PC-9 (cell line): ENCODE measurements at regions not wholly inside any gene's neighbourhood (a gene's known extent, or its start where the extent isn't known, plus 50 kb on each side); places are given as distances from the start of the nearest gene placed in this dataset.

Source experiments
- BruUV-seq: library from RNA; stranded (reverse); fragments of 400-500 nt; replicated peaks from 2 replicates; lab custom pipeline; 2021; lab: Mats Ljungman, UMichigan
- CTCF ChIA-PET: fragments of 300-600 bp; sonication (Branson Sonifier 250); formaldehyde crosslinking; loops from one replicate; lab custom pipeline; 2022; ENCODE audit warnings: antibody characterized with exemption; lab: Charles Lee
- POLR2A ChIA-PET: fragments of 300-600 bp; sonication (Branson Sonifier 250); formaldehyde crosslinking; loops from one replicate; lab custom pipeline; 2022; ENCODE audit warnings: antibody characterized with exemption; ENCODE audit not compliant: unreplicated experiment; lab: Charles Lee
- DNase-seq, 2 experiments: peaks; one replicate each; pipeline versions ENCODE4 v3.0.0 to v3.0.0-alpha.2; 2015 to 2022; ENCODE audit warnings: mixed read lengths in 1 of 2
- H2AFZ ChIP-seq: fragments of 200-600 bp; sonication (generic); 2 replicates; pipeline ENCODE4 v1.8.1; 2017; ENCODE audit warnings: antibody characterized with exemption
- H3F3A ChIP-seq: fragments of 200-600 bp; sonication (generic); 2 replicates; pipeline ENCODE4 v1.8.1; 2017; ENCODE audit warnings: antibody characterized with exemption, mild to moderate bottlenecking, low read depth; ENCODE audit not compliant: insufficient read depth
- H3K27ac ChIP-seq: fragments of 200-600 bp; sonication (generic); 2 replicates; pipeline ENCODE4 v1.6.1; 2016; ENCODE audit warnings: mixed run types
- H3K27me3 ChIP-seq: fragments of 200-600 bp; sonication (generic); 2 replicates; pipeline ENCODE4 v1.6.1; 2016; ENCODE audit warnings: low read depth, mixed run types; ENCODE audit not compliant: insufficient read depth
- H3K36me3 ChIP-seq: fragments of 200-600 bp; sonication (generic); 2 replicates; pipeline ENCODE4 v1.6.1; 2016; ENCODE audit warnings: low read depth, mixed run types
- H3K4me1 ChIP-seq: fragments of 200-600 bp; sonication (generic); replicated peaks from 2 replicates; pipeline ENCODE4 v1.6.1; 2016; ENCODE audit warnings: mixed run types; ENCODE audit not compliant: insufficient read depth
- H3K4me2 ChIP-seq: fragments of 200-600 bp; sonication (generic); 2 replicates; pipeline ENCODE4 v1.6.1; 2017; ENCODE audit warnings: mixed run types
- H3K4me3 ChIP-seq: fragments of 200-600 bp; sonication (generic); 2 replicates; pipeline ENCODE4 v1.6.1; 2016; ENCODE audit warnings: mixed run types
- H3K79me2 ChIP-seq: fragments of 200-600 bp; sonication (generic); 2 replicates; pipeline ENCODE4 v1.6.1; 2017; ENCODE audit warnings: low read depth, mixed run types
- H3K9me2 ChIP-seq: fragments of 200-600 bp; sonication (generic); 2 replicates; pipeline ENCODE4 v1.8.1; 2017; ENCODE audit warnings: mild to moderate bottlenecking; ENCODE audit not compliant: insufficient read depth
- H3K9me3 ChIP-seq: fragments of 200-600 bp; sonication (generic); 2 replicates; pipeline ENCODE4 v1.8.1; 2016; ENCODE audit warnings: low read depth; ENCODE audit not compliant: insufficient read depth
- H4K20me1 ChIP-seq: fragments of 200-600 bp; sonication (generic); 2 replicates; pipeline ENCODE4 v1.8.1; 2017; ENCODE audit not compliant: insufficient read depth
- CTCF ChIP-seq: fragments of 200-600 bp; sonication (generic); conservative IDR thresholded peaks from 2 replicates; pipeline ENCODE4 v1.6.1; 2017; ENCODE audit warnings: mixed run types, antibody characterized with exemption, mild to moderate bottlenecking, moderate library complexity
- EZH2 ChIP-seq: fragments of 200-600 bp; sonication (generic); IDR thresholded peaks from 2 replicates; pipeline ENCODE4 v1.8.0; 2017; ENCODE audit warnings: antibody characterized with exemption, low read depth
- intact Hi-C: fragments of 100-400 bp; cut with micrococcal nuclease; formaldehyde crosslinking; loops from one replicate; pipeline ENCODE4 v1.10.0; 2022; ENCODE audit not compliant: unreplicated experiment

DNA sequence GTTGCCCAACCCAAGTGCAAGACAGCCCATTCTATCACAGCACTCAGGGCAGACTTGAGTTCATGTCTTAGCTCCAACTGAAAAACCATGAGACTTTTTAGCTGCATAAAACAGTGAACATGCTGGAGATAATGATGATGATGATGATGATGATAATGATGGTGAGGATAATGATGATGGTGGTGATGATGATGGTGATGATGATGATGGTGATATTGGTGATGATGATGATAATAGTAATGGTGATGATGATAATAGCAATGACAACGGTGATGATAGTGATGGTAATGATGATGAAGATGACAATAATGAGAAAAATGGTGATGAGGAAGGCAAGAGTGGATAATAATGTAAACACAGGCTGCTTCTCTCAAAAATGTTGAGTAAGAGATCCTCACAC, 576.2 kb downstream of the BCL11B start:
- no peak overlapping the region for H3K27ac ChIP-seq
- no peak overlapping the region for H3K4me3 ChIP-seq
- H3K27me3 ChIP-seq: no peaks in the 10 kb centered on the region
- no peaks in the 10 kb centered on the region for H3K79me2 ChIP-seq
- DNase-seq: no peak
- BruUV-seq: no TSS peak
- intact Hi-C loops: no loop called here
- ChIA-PET CTCF (no interaction called here), POLR2A (no interaction called here)
- no peaks in the 10 kb centered on the region for H3F3A ChIP-seq
- no peaks in the 10 kb centered on the region for H3K9me3 ChIP-seq
- no peak overlapping the region for H2AFZ ChIP-seq
- H4K20me1 ChIP-seq: no peaks in the 10 kb centered on the region
- H3K4me1 ChIP-seq: no peaks in the 10 kb centered on the region
- H3K4me2 ChIP-seq: no peak overlapping the region
- H3K9me2 ChIP-seq: no peaks in the 10 kb centered on the region
- TF ChIP-seq CTCF (no peak), EZH2 (no peak)
- H3K36me3 ChIP-seq: no peaks in the 10 kb centered on the region

DNA sequence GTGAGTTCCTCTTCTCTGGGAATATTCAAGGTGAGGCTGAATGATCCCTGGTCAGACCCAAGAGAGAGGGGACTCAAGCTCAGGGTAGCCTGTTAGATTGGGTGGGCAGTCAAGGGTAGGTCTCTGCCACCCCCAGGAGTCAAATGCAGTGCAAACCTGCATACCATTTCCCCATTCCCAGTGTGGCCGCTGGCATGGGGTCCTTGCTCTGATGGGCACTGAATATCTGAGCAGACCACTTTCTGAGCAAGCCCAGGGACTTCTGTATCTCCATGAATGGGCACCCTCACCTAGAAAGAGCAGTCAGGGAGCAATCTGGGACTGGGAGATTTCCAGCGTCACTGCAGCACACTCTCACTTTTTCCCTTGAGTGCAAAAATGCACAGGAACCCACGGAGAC, 573.7 kb downstream of the BCL11B start:
- Histone ChIP-seq H3K27me3 (no peaks in the 10 kb centered on the region), H3K9me2 (no peaks in the 10 kb centered on the region), H3K4me3 (no peak overlapping the region), H2AFZ (no peak overlapping the region), H3K9me3 (no peaks in the 10 kb centered on the region), H4K20me1 (no peaks in the 10 kb centered on the region), H3K36me3 (no peaks in the 10 kb centered on the region), H3K4me2 (no peak overlapping the region), H3K4me1 (no peaks in the 10 kb centered on the region), H3K27ac (no peak overlapping the region), H3F3A (no peaks in the 10 kb centered on the region), H3K79me2 (no peaks in the 10 kb centered on the region)
- BruUV-seq: no TSS peak
- intact Hi-C loops: no loop called here
- ChIA-PET POLR2A (no interaction called here), CTCF (no interaction called here)
- DNase-seq: no peak
- no peak for TF ChIP-seq EZH2
- TF ChIP-seq CTCF: no peak

DNA sequence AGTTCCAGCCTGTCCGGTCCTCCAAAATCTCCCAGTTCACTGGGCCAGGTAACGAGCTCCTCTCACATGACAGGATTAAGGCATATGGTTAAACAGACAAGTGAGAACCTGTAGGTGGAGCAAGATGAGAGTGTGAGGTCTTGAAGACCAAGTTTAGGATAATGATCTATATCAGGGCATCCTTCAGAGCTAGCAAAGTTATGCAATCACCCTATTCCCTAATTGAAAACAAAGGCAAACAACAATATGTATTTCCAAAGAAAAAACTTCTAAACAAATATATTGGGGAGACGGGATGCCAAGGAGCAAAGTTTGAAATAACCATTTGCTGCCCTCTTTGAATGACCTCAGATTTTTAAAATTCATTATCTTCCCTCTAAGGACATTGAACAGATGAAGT, 571.2 kb downstream of the BCL11B start:
- BruUV-seq: no TSS peak
- no peaks in the 10 kb centered on the region for H3K79me2 ChIP-seq
- no peak for TF ChIP-seq EZH2
- TF ChIP-seq CTCF: no peak
- no peaks in the 10 kb centered on the region for H3K27me3 ChIP-seq
- no peak overlapping the region for H3K27ac ChIP-seq
- H3K36me3 ChIP-seq: no peaks in the 10 kb centered on the region
- ChIA-PET CTCF (no interaction called here), POLR2A (no interaction called here)
- no peak for DNase-seq
- no peak overlapping the region for H2AFZ ChIP-seq
- H4K20me1 ChIP-seq: no peaks in the 10 kb centered on the region
- no peak overlapping the region for H3K4me3 ChIP-seq
- H3K9me2 ChIP-seq: no peaks in the 10 kb centered on the region
- no peak overlapping the region for H3K4me2 ChIP-seq
- H3K9me3 ChIP-seq: no peaks in the 10 kb centered on the region
- H3F3A ChIP-seq: no peaks in the 10 kb centered on the region
- H3K4me1 ChIP-seq: no peaks in the 10 kb centered on the region
- intact Hi-C loops: no loop called here
